RPMI8226 (cell line): ENCODE measurements at regions not wholly inside any gene's neighbourhood (a gene's known extent, or its start where the extent isn't known, plus 50 kb on each side); places are given as distances from the start of the nearest gene placed in this dataset.
A peak's percentile ranks its signal among the peaks of the same experiment; 100 is the strongest.
"Not testable (repeated sequence)": the region's sequence is repeated elsewhere in the genome, so short reads cannot be mapped to it uniquely, and the experiment has no call there.

Experiments
- DNase-seq: peaks from one replicate; pipeline ENCODE4 v3.0.0-alpha.2; 2015

DNA sequence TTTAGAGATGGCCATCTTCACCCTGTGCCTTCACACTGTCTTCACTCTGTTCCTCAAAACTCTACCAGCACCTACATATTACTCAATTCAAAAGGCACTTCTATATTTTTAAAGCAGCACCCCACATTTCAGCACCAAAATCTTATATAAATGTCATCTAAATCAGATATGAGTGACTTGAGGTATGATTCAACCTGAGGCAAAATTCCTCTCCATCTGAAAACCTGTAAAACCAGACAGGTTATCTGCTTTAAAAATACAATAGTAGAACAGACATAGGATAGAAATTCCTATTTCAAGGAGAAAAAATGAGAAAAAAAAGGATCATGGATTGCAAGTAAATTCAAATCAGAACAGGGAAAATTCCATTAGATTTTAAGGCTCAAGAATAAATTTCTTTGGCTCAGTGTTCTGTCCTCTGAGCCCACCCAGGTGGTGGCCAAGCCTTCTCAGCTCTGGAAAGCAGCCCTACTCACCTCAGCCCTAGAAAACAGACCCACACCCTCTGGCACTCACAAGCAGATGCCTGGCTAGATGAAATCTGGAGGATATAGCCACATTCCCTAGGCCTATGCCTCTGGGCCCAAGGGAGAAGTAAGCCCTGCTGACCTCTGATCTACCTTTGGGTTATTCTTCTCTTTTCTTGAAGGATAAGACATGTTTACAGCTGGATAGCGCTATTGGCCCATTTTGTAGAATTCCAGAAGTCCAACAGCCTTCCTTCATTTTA, 211.1 kb upstream of the XIST start:
- no peak for DNase-seq

DNA sequence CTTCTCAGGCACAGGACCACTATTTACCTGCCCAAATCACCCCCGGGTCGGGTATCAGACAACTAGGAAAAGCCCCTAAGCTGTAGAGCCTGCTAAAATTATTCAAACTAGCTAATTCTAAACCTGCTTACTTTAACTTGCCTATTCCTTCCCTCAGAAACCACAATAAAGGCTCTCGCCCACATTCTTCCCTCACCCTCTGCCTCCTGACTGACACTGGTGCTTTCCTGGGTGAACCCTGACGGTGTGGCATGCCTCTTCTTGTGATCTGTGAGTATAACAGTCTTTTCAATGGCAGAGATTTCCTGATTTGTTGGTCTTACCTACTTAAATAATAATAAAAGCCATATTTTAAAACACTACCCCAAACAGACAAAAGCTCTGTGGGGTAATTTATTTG, 209.4 kb upstream of the XIST start:
- DNase-seq: no peak

DNA sequence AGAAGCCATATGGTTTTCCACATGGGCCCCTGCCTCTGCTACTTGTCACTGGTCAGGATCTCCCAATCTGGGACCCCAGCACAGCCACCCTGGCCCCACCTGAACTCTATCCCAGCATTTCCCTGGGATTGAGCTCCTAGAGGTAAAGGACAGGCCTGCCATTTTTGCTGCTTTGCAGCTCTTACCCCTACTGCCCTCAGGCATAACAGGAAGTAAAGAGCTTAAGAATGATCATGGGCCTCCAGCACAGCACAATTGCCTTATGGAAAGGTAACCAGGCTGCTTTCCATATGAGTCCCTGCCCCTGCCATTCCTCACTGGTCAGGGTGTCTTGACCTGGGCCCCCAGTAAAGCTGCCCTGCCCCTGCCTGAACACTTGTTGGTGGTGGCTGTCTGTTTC, 196.6 kb upstream of the XIST start:
- no peak for DNase-seq

DNA sequence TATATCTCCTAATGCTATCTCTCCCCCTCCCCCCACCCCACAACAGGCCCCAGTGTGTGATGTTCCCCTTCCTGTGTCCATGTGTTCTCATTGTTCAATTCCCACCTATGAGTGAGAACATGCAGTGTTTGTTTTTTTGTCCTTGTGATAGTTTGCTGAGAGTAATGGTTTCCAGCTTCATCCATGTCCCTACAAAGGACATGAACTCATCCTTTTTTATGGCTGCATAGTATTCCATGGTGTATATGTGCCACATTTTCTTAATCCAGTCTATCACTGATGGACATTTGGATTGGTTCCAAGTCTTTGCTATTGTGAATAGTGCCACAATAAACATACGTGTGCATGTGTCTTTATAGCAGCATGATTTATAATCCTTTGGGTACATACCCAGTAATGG, 181.6 kb upstream of the XIST start:
- DNase-seq: not testable (repeated sequence)

DNA sequence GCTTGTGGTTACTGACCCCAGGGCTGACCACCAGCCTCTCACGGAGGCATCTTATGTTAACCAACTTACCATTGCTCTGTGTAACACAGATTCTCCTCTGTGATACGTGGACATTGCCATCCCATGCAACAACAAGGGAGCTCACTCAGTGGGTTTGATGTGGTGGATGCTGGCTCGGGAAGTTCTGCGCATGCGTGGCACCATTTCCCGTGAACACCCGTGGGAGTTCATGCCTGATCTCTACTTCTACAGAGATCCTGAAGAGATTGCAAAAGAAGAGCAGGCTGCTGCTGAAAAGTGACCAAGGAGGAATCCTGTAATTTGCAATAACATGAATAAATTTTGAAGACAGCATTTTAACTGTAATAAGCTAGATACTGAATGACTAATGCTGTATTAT, 179.0 kb upstream of the XIST start:
- DNase-seq: not testable (repeated sequence)

DNA sequence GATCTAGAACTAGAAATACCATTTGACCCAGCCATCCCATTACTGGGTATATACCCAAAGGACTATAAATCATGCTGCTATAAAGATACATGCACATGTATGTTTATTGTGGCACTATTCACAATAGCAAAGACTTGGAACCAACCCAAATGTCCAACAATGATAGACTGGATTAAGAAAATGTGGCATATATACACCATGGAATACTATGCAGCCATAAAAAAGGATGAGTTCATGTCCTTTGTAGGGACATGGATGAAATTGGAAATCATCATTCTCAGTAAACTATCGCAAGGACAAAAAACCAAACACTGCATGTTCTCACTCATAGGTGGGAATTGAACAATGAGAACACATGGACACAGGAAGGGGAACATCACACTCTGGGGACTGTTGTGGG, 178.3 kb upstream of the XIST start:
- not testable (repeated sequence) for DNase-seq

DNA sequence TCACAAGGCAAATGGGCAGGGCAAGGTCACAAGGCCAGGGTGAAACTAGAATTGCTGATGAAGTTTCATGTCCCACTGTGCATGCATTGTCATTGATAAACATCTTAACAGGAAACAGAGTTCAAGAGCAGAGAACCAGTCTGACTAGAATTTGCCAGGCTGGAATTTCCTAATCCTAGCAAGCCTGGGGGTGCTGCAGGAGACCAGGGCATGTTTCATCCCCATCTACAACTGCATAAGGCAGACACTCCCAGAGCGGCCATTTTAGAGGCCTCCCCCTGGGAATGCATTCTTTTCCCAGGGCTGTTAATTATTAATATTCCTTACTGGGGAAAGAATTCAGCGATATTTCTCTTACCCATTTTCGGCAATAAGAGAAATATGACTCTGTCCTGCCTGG, 172.6 kb upstream of the XIST start:
- DNase-seq: not testable (repeated sequence)

DNA sequence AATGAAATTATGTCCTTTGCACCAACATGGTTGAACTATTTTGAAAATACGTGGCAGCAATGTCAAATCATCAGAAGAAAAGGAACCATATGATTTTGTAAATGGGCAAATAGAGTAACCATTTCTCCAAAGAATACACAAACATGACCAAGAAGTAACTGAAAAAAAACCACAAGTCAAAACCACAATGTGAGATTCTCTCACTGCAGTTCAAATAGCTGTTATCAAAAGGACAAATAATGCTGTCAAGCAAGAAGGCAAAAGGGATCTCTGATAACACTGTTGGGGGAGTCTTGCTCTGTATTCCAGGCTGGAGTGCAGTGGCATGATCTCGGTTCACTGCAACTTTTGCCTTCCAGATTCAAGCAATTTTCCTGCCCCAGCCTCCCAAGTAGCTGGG, 170.7 kb upstream of the XIST start:
- no peak for DNase-seq

DNA sequence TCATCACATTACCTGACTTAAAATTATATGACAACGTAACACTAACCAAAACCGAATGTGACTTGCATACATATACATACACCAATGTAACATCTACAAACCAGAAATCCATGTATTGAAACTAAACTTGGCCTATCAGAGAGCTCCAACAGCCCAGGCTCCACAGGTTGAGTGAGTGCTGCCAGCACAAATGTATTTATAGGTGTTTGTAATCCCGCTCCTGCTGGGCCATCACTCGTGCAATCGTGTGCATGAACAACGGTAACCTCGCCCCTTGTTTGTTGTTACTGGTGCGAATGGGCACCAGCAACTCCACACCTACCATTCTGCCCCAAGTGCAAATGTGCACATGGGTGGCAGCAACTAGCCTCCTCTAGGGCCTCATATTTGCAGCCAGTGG, 165.7 kb upstream of the XIST start:
- DNase-seq: no peak

DNA sequence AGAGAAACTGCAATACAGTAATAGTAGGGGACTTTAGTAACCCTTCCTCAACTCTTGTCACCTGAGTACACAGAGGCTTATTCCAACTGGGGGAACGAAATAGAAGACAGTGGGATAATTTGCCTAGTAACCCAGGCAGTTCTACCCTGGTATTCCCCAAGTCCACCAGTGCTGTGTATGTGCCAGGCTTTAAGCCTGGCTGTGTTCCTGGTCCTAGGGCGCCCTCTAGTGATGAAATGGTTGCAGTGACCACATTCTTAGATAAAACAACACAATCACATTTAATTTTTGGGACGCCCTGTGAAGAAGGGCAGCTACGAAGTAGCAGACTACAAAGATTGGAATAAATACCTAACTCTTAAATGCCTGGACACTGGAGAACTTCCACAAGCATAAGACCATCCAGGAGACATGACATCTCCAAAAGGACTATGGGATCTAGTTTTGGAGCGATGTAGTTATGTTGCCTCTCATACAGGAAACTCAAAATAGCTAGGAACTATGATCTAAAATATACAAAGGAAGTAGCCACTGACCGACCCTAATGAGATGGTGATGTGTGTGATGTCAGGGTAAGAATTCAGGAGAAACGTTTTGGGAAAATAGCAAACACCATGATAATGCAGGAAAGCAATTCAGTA, 163.0 kb upstream of the XIST start:
- DNase-seq: peak; percentile 67

DNA sequence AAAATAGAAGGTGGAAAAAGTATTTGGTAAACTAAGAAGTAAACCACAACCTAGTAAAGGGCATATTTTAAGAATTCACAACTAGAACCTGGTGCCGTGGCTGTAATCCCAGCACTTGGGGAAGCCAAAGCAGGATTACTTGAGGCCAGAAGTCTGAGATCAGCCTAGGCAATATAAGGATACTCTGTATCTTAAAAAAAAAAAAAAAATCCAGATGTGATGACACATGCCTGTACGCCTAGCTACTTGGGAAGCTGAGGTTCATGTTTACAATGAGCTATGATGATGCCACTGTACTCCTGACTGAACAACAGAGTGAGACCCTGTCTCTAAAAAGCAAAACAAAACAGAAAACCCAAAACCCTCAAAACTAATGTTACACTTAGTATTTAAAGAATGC, 156.5 kb upstream of the XIST start:
- DNase-seq: no peak

DNA sequence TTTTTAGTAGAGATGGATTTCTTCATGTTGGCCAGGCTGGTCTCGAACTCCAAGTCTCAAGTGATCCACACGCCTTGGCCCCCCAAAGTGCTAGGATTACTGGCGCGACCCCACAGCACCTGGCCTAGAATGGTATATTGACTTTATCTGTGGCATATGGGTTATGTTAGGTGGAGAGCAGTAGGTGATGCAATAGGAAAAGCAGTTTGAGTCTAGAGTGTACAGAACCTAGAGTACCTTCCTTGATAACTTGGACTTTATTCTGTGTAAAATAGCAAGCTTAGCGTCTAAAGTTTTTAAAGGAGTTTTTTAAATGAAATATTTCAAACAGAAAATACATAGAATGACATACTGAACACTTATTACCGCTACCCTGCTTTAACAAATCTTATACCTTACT, 139.5 kb upstream of the XIST start:
- no peak for DNase-seq

DNA sequence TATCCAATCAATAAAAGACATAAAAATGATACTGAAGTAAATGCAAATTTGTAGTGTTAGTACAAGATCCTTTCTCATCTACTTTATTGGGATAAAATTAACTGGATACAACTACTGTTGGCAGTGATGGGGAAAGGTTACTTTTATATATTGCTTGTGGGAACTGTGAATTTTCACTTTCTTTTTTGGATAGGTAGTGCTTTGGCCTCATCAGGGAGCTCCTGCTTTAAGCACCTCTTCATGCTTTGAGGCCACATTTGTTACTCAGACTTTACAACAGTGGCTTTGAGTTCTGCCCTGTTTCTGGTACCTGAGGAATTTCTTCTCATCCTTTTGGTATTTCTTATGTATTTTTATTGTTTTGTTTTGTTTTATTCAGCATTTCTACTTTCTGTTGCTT, 134.7 kb upstream of the XIST start:
- no peak for DNase-seq

DNA sequence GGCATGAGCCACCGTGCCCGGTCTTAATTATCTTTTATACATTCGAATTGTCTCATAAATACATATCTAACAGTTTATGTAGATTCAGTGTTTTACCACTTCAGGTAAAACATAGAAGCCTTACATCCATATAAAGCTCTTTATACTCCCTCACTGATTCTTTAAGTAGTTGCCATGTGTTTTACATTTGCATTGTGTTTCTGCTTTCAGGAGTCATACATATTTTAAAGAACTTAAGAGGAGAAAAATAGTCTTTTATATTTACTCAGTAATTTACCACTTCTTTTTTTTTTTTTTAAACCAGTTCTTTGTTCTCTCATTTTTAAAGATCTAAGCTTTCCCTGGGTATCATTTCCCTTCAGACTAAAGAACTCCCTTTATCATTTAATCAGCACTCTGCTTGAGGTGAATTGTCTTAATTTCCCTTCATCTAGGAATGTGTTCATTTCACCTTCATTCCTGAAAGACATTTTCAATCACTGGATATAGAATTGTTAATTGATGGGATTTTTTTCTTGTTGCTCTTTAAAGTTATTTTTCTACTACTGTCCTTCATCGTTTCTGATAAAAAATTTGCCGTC, 127.1 kb upstream of the XIST start:
- no peak for DNase-seq

DNA sequence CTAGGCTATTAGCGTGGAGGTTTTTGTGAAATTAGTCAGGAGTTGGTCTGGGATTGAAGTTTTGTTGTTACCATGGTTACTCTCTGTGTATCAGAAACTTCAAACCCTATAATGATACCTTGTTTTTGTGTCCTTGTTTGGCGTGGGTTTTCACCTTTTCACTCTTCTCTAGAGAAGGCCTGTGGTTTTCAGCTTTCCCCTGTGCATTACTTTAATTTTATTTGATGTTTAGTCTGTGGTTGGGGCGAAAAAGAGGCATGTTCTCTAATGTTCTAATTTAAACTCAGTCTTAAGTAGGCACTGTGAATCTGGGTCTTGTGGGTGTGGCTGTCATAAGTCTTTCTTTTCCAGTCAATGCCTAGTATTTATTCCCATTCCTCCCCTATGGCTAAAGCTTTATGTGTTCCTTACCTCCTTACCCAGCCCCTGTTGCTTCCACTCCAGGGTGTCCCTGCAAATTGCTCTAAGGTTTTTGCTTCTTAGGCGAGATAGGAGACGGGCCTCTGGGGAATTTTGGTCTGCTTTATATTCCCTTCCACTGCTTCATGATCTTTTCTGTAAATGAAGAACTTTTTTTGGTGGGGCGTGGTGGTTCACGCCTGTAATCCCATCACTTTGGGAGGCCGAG, 125.1 kb upstream of the XIST start:
- DNase-seq: no peak

DNA sequence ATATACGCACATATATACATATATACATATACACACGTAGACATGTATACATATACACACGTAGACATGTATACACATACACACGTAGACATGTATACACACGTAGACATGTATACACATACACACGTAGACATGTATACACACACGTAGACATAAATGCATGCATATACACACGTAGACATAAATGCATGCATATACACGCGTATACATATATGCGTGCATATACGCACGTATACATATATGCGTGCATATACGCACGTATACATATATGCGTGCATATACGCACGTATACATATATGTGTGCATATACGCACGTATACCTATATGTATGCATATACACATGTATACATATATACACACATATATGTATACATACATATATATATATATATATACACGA, 114.9 kb upstream of the XIST start:
- DNase-seq: not testable (repeated sequence)

DNA sequence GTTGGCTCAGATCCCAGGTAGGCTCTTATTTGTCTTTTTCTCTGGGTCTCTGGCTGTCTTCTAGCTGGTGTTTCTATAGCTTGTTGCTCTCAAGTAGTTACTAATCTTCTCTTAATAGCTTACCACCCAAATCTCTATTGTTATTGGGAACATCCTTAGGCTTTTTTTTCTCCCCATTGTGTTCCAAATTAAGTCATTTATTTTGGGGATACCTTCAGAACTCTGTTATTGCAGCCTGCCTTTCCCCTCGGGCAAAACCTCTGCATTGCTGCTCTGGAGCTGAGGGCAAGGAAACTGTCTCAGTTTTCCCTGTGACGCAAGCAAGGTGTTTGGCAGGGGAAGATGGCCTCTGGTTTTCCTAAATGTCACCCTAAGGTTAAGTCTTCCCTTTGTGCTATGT, 113.3 kb upstream of the XIST start:
- DNase-seq: no peak

DNA sequence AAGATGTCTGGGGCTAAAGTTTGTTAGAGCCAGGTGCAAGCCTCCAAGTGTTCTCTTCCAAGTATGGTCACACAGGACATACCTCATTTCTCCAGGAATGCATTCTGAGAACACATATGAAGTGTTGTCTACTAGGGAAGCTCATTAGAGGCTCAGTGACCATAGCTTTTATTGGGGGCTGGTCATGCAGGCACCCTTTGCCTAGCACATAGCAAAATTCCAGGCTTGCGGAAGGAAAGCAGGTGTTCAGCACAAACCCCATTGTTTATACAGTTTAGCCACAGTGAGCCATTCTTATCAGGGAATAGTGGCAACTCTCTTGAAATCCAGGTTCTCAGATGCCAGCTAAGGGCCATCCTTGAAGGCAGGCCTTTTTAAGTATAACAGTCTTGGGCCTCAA, 112.1 kb upstream of the XIST start:
- no peak for DNase-seq

DNA sequence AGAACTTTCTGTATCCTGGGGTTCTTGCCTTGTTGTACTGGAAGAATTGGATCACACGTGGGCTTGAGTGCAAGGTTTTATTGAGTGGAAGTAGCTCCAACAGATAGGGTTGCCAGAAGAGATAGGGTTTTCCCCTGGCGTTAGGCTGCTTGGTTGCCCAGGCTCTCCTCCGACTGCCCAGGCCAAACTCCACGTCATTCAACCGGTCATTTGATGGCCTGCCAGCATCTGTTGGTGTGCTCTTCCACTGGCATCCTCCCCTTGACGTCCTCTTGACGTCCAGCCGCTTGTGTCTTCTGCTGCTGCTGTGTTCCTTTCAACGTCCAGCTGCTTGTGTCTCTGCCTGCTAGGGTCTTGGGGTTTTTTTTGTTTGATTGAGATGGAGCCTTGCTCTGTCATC, 111.2 kb upstream of the XIST start:
- DNase-seq: no peak

DNA sequence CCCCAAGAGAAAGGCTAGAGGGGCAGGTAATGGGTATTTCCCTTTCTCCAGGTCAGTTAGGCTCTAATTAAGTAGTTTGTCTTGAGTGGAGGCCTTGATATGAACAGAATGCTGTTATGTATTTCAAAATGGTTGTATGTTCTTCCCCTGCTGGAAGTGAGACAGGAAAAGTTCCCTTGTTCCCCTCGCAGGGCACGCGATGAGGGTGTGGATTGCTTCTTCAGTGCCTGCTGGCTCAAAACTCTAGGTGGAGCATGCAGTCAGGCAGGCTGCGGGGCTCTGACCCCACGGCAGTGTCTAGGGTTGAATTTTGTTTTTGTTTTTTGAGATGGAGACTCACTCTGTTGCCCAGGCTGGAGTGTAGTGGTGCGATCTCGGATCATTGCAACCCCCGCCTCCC, 110.4 kb upstream of the XIST start:
- DNase-seq: no peak

DNA sequence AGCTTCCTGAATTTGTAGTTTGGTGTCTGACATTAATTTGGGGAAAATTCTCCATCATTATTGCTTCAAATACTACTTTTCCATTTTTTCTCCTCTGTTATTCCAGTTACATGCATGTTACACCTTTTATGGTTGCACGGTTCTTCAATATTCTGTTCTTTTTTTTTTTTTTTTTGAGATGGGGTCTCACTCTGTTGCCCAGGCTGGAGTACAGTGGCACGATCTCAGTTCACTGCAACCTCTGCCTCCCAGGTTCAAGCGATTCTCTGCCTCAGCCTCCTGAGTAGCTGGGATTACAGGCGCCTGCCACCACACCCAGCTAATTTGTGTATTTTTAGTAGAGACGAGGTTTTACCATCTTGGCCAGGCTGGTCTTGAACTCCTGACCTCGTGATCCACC, 109.4 kb upstream of the XIST start:
- DNase-seq: not testable (repeated sequence)

DNA sequence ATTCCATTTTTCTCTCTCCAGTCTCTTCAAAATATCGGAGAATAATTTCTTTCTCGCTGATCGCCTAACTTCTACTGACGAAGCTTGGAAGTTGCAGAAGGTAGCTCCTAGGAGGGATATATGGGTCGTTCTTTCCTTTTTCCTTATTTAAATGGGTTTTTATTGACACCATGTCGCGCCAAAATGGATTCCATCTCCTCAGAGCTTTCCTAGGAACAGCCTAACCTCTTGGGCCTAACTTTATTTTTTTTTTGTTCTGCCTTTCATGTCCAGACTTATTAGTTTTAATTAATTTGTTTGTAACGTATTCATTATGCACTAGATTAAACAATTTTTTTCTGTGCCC, 92.0 kb upstream of the XIST start:
- DNase-seq: peak; percentile 2

DNA sequence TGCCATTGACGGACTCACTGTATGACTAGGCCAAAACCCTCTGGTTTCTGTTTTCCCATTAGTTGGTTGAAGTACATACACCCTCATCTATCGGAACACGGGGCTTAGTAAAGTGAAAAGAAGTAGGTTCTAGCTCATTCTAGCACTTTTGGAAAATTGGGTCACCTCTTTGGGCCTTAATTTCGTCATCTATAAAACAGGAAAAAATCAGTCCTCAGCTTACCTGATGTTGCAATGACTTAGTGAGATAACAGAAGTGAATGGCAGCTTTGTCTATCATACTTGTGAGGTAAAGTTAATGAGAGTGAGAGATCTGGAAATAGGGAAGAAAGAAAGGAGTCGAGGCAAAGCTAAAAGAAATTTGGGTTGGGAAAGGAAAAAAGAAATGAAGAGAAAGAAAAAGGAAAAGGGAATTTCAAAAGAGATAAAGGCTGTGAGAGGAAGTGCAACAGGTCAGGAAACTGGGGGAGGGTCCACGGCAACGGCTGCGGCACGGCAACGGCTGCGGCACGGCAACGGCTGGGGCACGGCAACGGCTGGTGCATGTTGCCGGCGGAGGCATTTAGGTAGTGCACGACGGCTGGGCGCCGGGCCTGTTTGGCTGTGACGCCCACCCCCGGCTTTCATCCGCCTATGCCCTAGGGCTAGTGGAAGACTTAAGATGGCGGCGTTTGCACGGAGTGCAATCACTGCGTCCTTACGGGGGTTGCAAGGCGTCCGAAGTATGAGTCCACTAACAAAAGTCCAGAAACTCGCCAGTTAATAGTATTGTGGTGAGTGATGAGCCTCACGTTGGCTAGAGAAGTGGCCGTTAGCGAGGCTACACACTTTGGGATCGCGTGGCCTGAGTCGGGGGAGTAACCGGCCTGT, 91.4 kb upstream of the XIST start:
- peak; percentile 90 for DNase-seq
